GM12872 (cell line): ENCODE measurements at regions not wholly inside any gene's neighbourhood (a gene's known extent, or its start where the extent isn't known, plus 50 kb on each side); places are given as distances from the start of the nearest gene placed in this dataset.

Experiments used
- TF ChIP-seq, protein P1 (sequence below): IDR thresholded peaks from 3 replicates; pipeline ENCODE4 v1.5.1; 2011; ENCODE audit warnings: low read depth, mild to moderate bottlenecking, low read length, moderate library complexity; ENCODE audit not compliant: insufficient read depth

DNA sequence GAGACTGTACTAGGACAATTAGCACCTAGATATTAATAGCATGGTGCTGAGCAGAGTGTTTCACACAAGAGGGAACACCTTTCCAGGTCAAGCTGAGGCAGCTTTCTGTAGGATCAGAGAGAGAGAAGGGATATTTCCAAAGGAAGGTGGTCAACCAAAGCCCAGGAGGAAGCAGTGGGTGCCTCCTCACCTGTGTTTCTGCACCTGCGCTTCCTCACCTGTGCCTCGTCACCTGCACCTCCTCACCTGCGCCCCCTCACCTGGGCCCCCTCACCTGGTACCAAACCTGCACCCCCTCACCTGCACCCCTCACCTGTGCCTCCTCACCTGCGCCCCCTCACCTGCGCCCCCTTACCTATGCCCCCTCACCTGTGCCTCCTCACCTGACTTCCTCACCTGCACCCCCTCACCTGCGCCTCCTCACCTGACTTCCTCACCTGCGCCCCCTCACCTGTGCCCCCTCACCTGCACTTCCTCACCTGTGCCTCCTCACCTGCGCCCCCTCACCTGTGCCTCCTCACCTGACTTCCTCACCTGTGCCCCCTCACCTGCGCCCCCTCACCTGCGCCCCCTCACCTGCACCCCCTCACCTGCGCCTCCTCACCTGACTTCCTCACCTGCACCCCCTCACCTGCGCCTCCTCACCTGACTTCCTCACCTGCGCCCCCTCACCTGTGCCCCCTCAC lies 67.9 kb downstream of the TTLL2 start:
- TF ChIP-seq, protein P1, sequence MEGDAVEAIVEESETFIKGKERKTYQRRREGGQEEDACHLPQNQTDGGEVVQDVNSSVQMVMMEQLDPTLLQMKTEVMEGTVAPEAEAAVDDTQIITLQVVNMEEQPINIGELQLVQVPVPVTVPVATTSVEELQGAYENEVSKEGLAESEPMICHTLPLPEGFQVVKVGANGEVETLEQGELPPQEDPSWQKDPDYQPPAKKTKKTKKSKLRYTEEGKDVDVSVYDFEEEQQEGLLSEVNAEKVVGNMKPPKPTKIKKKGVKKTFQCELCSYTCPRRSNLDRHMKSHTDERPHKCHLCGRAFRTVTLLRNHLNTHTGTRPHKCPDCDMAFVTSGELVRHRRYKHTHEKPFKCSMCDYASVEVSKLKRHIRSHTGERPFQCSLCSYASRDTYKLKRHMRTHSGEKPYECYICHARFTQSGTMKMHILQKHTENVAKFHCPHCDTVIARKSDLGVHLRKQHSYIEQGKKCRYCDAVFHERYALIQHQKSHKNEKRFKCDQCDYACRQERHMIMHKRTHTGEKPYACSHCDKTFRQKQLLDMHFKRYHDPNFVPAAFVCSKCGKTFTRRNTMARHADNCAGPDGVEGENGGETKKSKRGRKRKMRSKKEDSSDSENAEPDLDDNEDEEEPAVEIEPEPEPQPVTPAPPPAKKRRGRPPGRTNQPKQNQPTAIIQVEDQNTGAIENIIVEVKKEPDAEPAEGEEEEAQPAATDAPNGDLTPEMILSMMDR: no peak

DNA sequence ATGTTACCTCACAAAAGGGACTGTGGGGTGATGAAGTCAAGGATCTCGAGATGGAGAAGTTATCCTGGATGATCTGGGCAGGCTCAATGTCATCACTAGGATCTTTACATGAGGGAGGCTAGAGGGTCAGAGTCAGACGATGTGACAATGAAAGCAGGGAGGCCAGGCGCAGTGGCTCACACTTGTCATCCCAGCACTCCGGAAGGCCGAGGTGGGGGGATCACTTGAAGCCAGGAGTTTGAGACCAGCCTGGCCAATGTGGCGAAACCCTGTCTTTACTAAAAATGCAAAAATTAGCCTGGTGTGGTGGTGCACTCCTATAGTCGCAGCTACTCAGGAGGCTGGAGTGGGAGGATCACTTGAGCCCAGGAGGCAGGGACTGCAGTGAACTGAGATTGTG lies 68.8 kb downstream of the TTLL2 start:
- TF ChIP-seq, protein P1: no peak

DNA sequence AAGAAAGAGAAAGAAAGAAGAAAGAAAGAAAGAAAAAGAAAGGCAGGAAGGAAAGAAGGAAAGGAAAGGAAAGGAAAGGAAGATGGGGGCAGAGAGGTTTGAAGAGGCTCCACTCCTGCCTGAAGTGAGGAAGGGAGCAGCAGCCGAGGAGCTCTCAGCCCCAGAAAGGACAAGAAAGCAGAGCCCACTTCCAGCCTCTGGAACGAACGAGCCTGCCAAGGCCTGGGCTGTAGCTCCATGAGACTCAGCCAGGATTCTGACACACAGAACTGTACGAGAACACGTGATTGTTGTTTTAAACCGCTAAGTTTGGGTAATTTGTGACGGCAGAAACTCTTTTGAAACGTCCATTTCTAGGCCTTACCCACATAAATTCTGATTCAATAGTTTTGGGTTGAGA lies 69.5 kb downstream of the TTLL2 start:
- TF ChIP-seq, protein P1: no peak

DNA sequence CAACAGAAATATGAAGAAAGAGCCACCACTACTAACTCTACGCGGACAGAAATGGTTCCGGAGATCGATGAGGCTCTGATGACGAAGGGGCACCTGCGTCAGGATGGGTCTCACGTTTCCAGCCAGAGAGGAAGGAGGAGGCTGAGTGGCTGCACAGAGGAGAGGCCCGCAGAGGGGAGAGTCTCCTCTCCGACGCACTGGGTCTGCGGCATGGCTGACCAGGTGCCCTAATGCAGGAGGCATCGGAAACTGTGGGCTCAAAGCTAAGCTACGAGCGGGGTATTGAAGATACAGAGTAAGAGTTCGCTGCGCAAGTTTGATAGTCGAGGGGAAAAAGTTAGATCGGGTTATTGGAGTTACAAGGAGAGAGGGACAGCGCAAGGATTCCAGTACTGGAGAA lies 69.9 kb downstream of the TTLL2 start:
- TF ChIP-seq, protein P1: no peak

DNA sequence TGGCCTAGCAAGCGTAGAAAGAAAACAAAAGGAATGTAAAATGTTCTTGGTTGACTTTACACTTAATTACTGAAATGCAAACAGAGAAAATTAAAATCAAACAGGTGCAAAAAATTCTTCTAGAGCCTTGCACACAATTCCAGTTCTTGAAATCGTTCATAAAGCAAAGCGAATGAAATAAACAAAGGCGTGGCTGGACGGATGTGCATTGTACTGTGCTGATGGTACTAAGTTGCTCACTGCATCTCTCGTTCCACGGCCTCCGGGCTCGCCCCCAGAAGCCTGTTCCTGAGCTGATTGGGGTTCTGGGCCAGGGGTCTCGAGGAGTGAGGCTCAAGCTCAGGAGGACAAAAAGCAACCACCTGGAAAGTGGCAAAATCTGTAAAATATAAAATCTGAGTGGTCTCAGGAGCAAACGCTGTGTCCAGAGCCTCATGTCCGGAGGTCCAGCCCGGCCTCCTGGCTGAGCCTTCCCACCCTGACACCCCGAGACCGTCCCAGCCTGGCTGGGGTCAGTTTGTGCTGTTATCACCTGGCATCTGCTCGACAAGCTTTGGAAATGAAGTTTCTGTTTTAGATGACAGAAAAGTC lies 71.3 kb downstream of the TTLL2 start:
- TF ChIP-seq, protein P1: no peak

DNA sequence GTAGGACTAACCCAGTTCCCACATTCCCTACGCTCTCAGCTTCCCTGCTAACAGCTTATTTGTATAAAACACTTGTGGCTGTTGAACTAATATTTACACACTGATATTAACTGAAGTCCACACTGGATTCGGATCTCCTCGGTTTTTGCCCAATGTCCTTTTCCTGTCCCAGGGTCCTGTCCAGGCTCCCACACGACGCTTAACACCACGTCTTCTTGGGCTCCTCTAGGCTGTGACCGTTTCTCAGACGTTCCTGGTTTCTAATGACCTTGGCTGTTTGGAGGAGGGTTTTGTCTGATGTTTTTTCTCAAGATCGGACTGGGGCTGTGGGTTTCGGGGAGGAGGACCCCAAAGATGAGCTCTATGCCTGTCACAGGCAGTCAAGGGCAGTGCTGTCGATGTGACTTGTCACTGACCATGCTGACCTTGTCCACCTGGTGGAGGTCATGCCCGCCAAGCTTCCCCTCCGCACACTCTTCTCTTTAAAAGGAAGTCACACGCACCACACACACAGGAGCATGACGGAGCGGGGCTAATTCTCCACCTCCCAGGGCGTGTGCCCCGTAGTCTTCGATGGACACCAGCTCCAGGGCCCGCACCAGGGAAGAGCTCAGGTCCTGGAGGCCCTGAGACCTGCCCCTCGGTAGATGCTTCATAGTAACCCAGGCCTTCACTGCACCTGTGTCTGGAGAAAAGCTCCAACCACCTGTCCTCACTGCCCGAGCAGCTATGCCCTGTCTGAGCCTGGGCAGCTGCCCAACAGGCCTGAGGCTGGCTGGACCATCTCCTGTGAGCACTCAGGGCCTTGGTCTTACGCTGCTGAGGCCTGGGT lies 72.0 kb downstream of the TTLL2 start:
- TF ChIP-seq, protein P1: no peak

DNA sequence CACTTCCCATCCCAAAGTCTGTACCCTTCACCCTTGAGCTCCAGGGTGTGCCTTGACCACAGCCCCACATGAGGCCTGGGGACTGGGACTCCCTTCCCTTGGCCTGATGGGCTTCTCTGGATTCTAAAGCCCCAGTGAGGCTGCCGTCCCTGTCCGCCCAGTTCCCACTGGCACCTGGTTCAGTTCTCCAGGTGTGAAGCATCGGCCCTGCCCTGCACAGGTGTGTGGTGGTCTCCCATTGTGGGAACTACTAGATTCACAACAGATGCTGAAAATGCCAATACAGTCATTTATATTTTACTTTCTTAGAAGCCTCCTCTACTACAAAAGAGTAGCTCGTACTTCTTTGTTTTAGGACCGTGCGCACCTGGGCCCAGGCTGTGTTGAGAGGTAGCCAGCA lies 72.8 kb downstream of the TTLL2 start:
- TF ChIP-seq, protein P1: no peak
